ENCODE measurements at regions not wholly inside any gene's neighbourhood (a gene's known extent, or its start where the extent isn't known, plus 50 kb on each side); places are given as distances from the start of the nearest gene placed in this dataset.

DNA sequence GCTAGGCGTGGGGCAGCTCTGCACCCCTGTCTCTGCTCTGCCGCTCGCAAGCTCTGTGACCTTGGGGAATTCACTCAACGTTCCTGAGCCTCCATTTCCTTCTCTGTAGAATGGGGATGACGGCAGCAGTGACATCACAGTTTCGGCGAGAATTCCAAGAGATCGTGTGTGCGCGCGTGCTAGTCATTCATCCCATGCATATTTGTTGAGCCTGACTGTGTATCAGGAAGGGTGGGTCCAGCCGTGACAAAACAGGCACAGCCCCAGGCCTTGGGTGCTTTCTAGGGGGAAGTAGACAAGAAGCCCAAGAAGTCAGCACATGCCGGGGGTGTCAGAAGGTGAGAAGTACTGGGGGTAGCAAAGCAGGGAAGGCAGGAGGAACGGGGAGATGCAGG lies 145.6 kb upstream of the NCOR2 start:
- TF ChIP-seq POLR2AphosphoS5 (IDR thresholded peaks at IDR 0.05; ENCODE audit: borderline replicate concordance, low read depth, low read length) (no peak), EZH2 (IDR thresholded peaks at IDR 0.05) (no peak)

Data from SK-N-MC (cell line).